ENCODE measurements at regions not wholly inside any gene's neighbourhood (a gene's known extent, or its start where the extent isn't known, plus 50 kb on each side); places are given as distances from the start of the nearest gene placed in this dataset.

DNA sequence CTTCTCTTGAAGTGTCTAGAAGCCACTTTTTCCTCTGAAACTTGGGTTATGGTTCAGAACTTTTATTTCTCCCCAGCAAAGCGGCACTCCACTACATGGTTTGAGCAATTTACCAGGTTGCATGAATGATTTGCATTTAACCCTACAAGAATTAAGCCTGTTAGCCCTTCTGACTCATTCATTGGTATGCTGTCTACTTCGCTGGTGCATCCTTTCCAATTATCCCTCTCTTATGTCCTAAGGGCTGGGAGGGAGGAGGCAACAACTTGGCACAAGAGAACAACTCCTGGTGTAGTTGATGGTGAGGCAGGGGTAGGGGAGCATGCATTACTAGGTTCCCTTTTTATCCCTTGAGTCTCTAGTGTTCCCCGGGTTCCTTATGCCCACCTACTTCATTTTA is 293.4 kb upstream of the MEX3C start:
- TF ChIP-seq, protein P1, sequence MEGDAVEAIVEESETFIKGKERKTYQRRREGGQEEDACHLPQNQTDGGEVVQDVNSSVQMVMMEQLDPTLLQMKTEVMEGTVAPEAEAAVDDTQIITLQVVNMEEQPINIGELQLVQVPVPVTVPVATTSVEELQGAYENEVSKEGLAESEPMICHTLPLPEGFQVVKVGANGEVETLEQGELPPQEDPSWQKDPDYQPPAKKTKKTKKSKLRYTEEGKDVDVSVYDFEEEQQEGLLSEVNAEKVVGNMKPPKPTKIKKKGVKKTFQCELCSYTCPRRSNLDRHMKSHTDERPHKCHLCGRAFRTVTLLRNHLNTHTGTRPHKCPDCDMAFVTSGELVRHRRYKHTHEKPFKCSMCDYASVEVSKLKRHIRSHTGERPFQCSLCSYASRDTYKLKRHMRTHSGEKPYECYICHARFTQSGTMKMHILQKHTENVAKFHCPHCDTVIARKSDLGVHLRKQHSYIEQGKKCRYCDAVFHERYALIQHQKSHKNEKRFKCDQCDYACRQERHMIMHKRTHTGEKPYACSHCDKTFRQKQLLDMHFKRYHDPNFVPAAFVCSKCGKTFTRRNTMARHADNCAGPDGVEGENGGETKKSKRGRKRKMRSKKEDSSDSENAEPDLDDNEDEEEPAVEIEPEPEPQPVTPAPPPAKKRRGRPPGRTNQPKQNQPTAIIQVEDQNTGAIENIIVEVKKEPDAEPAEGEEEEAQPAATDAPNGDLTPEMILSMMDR (IDR thresholded peaks at IDR 0.05) = no peak
- TF ChIP-seq POLR2A (IDR thresholded peaks at IDR 0.05; ENCODE audit: low read depth) = no peak
- TF ChIP-seq POLR2AphosphoS5 (IDR thresholded peaks at IDR 0.05) = no peak

Data from esophagus muscularis mucosa (tissue), 3 donors.